ENCODE measurements at regions not wholly inside any gene's neighbourhood (a gene's known extent, or its start where the extent isn't known, plus 50 kb on each side); places are given as distances from the start of the nearest gene placed in this dataset.

DNA sequence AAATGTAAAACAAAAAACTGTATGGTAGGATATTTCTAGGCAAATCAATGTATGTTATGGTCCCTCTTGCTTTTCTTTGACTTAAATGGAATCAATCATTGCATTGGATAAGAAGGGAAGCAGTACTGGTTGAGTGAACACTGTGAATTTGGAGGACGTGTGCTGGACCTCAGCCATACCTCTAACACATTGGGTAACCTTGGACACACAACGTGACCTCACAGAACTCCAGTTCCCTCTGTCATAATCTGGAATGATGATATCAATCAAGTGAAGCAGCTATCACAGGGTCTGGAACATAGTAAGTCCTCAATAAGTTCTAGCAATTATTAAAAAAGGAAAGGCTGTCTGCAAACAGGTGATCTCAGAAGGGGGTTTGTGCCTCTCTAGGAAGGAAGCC lies 474.9 kb upstream of the TCF4 start:
- no peak for TF ChIP-seq POLR2A (IDR thresholded peaks at IDR 0.05; ENCODE audit: low read depth, low read length)
- TF ChIP-seq POLR2AphosphoS5 (IDR thresholded peaks at IDR 0.05; ENCODE audit: low read depth, low read length) = no peak

Data from GM12891 (cell line).